Effector CD8-positive, alpha-beta T cell (primary cell): ENCODE measurements at regions not wholly inside any gene's neighbourhood (a gene's known extent, or its start where the extent isn't known, plus 50 kb on each side); places are given as distances from the start of the nearest gene placed in this dataset.
"Not testable (repeated sequence)": the region's sequence is repeated elsewhere in the genome, so short reads cannot be mapped to it uniquely, and the experiment has no call there.

Source experiments
- DNase-seq: peaks from one replicate; lab custom pipeline; 2025; lab: John Stamatoyannopoulos, UW

DNA sequence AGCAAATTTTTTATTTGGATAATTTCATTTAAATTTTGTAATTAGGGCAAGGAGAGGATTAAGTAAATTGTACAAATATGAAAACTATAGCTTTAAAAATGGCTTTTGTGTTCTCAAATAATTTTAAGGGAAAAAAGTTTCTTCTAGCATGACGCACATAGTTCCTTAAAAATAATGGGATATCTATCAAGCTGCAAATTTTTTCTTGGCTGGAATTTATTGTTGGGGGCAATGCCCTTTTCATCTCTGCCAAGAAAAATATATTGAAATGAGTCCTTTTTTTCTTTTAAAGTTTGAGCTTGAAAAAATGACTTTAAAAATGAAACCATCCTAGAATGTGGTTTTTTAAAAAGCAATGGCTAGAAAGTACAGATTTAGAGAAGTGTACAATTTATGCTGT, 154.4 kb upstream of the UGT8 start:
- DNase-seq, result no peak

DNA sequence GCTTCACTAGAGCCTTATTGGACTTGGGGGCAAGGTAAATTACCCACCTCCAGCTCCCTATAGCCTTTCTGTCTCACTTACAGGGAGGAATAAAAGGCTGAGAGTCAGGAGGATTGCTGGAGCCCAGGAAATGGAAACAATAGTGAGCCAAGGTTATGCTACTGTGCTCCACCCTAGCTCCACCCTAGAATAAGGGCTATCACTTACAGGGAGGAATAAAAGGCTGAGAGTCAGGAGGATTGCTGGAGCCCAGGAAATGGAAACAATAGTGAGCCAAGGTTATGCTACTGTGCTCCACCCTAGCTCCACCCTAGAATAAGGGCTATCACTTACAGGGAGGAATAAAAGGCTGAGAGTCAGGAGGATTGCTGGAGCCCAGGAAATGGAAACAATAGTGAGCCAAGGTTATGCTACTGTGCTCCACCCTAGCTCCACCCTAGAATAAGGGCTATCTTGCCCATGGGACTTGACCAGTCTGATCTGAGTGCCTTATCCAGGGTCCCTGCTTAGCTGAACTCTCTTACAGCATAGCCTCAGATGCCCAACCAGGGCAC, 150.6 kb upstream of the UGT8 start:
- DNase-seq, result not testable (repeated sequence)

DNA sequence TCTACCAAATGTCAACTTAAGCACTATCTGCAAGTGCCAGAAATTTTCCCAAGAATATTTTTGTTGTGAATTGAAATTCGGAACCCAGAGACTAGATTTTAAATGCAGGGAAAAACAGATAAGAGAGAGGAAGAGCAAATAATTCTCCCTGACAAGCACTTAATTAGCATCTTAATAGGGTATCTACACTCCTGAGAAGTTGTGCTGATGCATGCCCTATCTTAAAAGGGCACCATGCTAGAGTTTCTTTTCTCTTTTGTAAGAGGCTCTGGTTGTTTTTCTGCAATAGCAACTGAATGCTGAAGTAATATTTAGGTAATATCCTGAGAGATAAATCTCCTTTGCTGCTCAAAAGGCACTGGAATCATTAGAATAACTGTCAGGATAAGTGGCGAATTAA, 139.9 kb upstream of the UGT8 start:
- no peak for DNase-seq

DNA sequence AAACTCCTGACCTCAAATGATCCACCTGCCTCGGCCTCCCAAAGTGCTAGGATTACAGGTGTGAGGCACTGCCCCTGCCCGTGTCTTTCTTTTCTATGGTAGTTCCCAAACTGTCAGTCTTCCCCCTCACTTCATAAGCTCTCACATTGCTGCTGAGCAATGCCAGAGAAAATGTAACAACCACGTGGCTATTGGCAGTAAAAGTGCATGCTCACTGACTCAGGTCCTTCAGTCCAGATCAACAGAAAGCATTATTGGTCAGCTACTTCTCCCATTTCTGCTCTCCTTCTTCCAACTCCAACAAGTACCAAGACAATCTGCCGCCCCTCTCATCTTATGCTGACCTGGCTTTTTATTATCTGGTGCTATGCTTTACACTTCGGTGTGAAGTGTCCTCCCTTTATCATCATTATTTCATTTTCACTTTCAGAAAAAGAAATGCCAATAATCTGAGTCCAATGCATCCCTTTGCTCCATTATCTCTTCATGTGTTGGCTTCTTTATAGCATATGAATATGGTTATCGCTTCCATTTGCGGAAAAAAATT, 133.8 kb upstream of the UGT8 start:
- no peak for DNase-seq

DNA sequence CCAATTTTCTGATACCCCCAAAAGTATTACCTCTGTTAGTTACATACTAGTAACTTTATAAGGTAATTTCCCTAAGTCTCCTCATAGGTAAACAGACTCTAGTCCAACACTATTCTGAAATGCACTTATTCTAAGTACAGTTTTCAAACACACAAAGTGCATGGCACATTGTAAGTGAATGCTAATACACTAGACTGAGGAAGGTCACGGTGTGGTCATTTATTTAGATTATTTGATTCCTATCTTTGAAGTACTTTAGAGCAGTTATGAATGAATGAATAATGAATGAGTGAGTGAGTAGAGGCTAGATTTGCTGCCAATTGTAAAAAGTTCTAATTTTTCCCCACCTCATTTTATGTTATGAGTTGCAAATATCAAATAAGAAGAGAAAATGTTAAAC, 132.8 kb upstream of the UGT8 start:
- no peak for DNase-seq

- no peak for DNase-seq
These were observed 132.3 kb upstream of the UGT8 start for GRCh38 chr4:114466299-114466698.

DNA sequence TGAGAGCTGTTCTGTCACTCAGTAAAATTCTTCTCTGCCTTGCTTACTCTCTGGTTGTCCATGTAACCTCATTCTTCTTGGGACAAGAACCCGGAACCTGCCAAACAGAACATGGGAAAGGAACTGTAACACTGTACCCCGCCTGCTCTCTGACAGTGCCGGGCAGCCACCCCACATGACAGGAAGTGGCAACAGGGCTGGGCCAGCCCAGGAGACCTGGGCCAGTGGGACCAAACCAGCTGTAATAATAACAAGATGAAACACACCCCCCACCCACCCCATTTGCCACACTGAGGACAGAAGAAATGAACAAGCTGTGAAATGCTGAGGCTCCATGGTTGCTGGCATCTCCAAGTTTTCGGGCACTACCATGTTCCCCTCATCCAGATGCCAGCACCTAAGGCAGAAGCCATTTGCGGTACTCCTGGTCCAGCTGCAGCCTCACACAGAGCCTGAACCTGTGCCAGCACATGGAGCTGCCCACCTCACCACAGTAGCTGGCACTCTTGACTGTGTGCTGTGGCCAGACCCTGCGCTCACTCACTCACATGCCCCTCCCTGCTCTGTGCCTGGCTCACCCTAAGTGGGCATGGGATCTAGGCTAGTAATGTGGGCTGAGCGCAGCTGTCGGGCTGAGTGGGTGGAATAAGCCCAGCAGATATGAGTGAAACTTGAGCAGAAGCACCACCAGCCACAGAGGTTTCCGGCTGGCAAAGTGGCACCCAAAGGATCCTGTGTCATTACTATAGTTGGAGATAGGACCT, 126.2 kb upstream of the UGT8 start:
- DNase-seq, result no peak

DNA sequence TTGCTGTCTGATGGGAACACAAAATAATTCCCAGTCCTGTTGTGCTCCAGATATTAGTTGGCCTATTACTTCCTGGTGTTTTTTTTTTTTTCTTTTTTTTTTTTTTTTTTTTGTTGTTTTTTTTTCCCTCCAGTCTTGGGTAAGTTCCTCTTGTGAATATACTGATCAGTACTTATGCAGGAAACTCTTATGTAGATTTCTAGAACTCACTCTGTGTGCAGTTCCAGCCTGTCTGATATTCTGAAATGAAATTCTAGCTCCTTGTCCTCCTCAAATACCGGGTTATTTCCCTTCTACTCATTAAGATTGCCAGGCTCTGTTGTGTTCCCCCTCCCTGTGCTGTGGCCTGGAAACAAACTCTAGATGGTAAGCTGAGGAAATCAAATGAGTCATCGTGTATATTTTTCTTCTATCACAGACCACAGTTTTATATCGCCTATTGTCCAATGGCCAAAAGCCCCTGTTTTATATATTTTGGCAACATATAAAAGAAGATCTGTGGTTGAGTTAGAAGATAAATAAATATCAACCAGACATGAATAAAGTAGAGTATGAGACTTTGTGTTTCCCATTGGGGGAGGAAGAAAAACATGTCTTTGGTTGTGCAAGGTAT, 124.3 kb upstream of the UGT8 start:
- DNase-seq, result no peak

DNA sequence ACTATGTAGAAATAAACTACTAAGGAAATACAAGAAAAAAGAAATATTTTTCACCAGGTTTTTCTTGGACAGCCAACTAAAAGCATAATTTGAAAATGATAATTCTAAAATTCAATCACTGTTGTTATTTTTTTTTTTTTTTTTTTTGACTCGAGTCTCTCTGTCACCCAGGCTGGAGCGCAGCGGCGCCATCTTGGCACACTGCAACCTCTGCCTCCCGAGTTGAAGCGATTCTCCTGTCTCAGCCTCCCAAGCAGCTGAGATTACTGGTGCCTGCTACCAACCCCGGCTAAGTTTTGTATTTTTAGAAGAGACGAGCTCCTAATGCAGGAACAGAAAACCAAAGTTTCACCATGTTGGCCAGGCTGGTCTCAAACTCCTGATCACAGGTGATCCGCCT, 122.3 kb upstream of the UGT8 start:
- DNase-seq, result no peak

- DNase-seq, result no peak
These were observed 119.0 kb upstream of the UGT8 start for GRCh38 chr4:114479595-114479994.

GRCh38 chr4:114481856-114482255, 116.8 kb upstream of the UGT8 start:
- no peak for DNase-seq

GRCh38 chr4:114487101-114487500, 111.5 kb upstream of the UGT8 start:
- no peak for DNase-seq

- DNase-seq, result no peak
These were observed 110.2 kb upstream of the UGT8 start for GRCh38 chr4:114488301-114488982.

DNA sequence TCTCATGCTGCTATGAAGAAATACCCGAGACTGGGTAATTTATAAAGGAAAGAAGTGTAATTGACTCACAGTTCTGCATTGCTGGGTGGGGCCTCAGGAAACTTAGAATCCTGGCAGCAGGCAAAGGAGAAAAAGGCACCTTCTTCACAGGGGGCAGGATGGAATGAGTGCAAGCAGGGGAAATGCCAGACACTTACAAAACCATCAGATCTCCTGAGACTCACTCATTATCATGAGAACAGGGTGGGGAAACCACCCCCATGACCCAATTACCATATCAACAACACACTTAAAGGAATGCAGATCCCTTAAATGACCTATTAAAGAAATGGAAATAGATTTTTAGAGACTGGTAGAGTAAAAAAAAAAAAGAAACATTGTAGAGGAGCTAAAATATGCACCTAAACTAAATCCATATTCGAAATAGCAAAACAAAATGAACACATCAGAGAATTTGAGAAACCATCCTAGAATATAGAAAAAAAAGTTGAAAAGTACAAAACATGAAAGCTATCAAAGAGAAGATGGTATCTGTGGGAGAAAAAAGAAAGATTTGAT, 104.3 kb upstream of the UGT8 start:
- no peak for DNase-seq

- no peak for DNase-seq
These were observed 103.1 kb upstream of the UGT8 start for GRCh38 chr4:114495471-114495928.

DNA sequence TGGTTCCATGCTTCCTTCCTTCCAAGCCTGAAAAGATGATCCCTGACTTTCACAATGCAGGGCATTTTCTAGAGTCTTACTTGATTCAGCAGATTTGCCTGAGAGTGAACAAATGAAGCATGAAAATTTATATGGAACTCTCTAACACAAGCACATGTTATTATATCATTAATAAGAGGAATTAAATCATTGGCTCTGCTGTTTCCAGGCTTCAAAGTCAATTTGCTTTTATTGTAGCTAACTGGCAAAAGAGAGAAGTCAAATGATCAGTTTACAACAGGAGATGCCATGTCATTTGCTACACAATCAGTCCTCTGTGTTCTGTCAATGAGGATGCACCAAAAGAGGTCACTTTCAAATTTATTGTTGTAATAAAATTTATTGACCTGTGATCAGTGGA, 101.5 kb upstream of the UGT8 start:
- DNase-seq, result no peak

DNA sequence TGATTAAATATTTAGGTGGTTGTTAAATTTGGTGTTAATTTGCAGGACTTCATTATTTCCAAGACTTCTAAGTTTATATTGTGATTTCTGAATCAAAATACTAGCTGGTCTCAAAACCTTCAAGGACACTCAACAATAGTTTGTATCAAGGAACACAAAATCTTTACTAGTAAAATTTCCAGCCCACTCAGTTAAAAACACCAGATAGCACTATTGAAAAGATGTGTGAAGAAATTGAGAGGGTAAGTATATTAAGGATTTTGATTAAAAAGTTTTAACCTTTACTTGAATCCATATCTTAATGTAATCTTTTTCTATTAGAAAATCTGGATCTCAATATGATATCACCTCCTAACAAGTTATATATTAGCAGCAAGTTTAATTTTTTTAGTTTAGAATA, 89.3 kb upstream of the UGT8 start:
- no peak for DNase-seq

DNA sequence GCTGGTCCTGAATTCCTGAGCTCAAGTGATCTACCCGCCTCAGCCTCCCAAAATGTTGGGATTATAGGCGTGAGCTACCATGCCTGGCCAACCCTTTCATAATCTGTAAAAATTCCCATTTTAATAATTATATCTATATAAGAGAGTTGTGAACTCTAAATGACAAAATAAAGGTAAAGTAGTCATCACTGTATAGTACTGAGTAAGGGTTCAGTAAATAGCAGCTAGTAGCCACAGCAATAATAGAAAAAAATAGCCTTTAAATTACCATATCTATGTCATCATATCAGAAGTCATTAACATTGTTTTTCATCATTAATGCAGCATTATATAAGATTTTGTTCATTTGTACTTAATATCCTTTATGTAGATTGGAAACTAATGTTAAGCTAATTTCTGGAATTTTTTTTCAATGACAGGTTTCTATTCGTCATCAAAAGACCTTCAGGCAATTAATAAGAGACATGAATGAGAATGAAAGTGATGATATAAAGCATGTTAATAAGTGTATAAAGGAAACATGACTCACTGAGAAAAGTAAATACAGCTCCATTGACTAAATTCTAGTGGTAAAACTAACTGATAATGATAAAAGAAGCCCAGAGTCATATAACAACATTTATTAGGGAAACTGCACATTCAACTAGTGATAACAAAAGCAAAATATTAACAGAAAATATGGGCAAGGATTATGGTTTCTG, 85.9 kb upstream of the UGT8 start:
- no peak for DNase-seq

- no peak for DNase-seq
These were observed 79.2 kb upstream of the UGT8 start for GRCh38 chr4:114519368-114519767.

GRCh38 chr4:114527170-114527569, 71.4 kb upstream of the UGT8 start:
- no peak for DNase-seq

GRCh38 chr4:114527637-114528036, 71.0 kb upstream of the UGT8 start:
- DNase-seq, result no peak

- DNase-seq, result no peak
These were observed 62.9 kb upstream of the UGT8 start for GRCh38 chr4:114535725-114536124.
